IMR-90 (cell line): ENCODE measurements at regions not wholly inside any gene's neighbourhood (a gene's known extent, or its start where the extent isn't known, plus 50 kb on each side); places are given as distances from the start of the nearest gene placed in this dataset.

ENCODE experiments used
- ATAC-seq: fragments of 200-7000 bp; cut with Tn5 transposase; 2 replicates; pipeline ENCODE4 v1.9.1; 2020; ENCODE audit warnings: low read depth, mild to moderate bottlenecking, moderate library complexity
- BruUV-seq: library from RNA; stranded (reverse); fragments of 400-500 nt; replicated peaks from 2 replicates; lab custom pipeline; 2021; lab: Mats Ljungman, UMichigan
- CTCF ChIA-PET: fragments of 300-600 bp; formaldehyde crosslinking; extraction: SDS; loops from one replicate; lab custom pipeline; 2021; ENCODE audit warnings: antibody characterized with exemption; lab: Yijun Ruan, JAX
- POLR2A ChIA-PET: fragments of 300-600 bp; sonication (Branson Sonifier 250); formaldehyde crosslinking; loops from one replicate; lab custom pipeline; 2022; ENCODE audit warnings: antibody characterized with exemption; ENCODE audit not compliant: unreplicated experiment; lab: Charles Lee
- DNase-seq: peaks from one replicate; pipeline ENCODE4 v3.0.0; 2013
- H2AFZ ChIP-seq: replicated peaks from 2 replicates; pipeline ENCODE3; 2013; ENCODE audit warnings: low read length, mild to moderate bottlenecking; ENCODE audit not compliant: poor library complexity
- H2AK5ac ChIP-seq: 2 replicates; pipeline ENCODE4 v1.6.1; 2013; ENCODE audit warnings: low read depth, low read length, inconsistent platforms
- H2AK9ac ChIP-seq: replicated peaks from 2 replicates; pipeline ENCODE3; 2013; ENCODE audit warnings: mild to moderate bottlenecking, low read depth, low read length, moderate library complexity; ENCODE audit not compliant: poor library complexity
- H2BK120ac ChIP-seq: 2 replicates; pipeline ENCODE4 v1.6.1; 2013; ENCODE audit warnings: low read depth, low read length, inconsistent platforms
- H2BK15ac ChIP-seq: 3 replicates; pipeline ENCODE4 v1.6.1; 2013; ENCODE audit warnings: low read depth, low read length, inconsistent platforms
- H2BK20ac ChIP-seq: 2 replicates; pipeline ENCODE4 v1.6.1; 2013; ENCODE audit warnings: low read depth, mild to moderate bottlenecking, inconsistent platforms, low read length, moderate library complexity
- H2BK5ac ChIP-seq: 2 replicates; pipeline ENCODE4 v1.6.1; 2013; ENCODE audit warnings: mild to moderate bottlenecking, low read depth, low read length, inconsistent platforms; ENCODE audit not compliant: poor library complexity, severe bottlenecking
- H3K14ac ChIP-seq: replicated peaks from 2 replicates; pipeline ENCODE4 v1.6.1; 2013; ENCODE audit warnings: low read depth, low read length, inconsistent platforms
- H3K18ac ChIP-seq: 2 replicates; pipeline ENCODE4 v1.6.1; 2013; ENCODE audit warnings: low read depth, low read length, control low read depth
- H3K23ac ChIP-seq: 2 replicates; pipeline ENCODE4 v1.6.1; 2013; ENCODE audit warnings: low read depth, low read length, inconsistent platforms
- H3K27ac ChIP-seq: 2 replicates; pipeline ENCODE4 v1.5.1; 2013; ENCODE audit warnings: mild to moderate bottlenecking, control low read depth, low read length; ENCODE audit not compliant: insufficient read depth
- H3K27me3 ChIP-seq: 2 replicates; pipeline ENCODE4 v1.6.1; 2013; ENCODE audit warnings: low read length; ENCODE audit not compliant: control insufficient read depth, insufficient read depth
- H3K36me3 ChIP-seq: 2 replicates; pipeline ENCODE4 v1.6.1; 2013; ENCODE audit warnings: low read length, mixed read lengths; ENCODE audit not compliant: control insufficient read depth, insufficient read depth
- H3K4ac ChIP-seq: 2 replicates; pipeline ENCODE4 v1.6.1; 2013; ENCODE audit warnings: low read depth, low read length, inconsistent platforms
- H3K4me1 ChIP-seq: 2 replicates; pipeline ENCODE4 v1.6.1; 2013; ENCODE audit warnings: low read length, mixed read lengths; ENCODE audit not compliant: control insufficient read depth, insufficient read depth
- H3K4me2 ChIP-seq: 2 replicates; pipeline ENCODE4 v1.6.1; 2013; ENCODE audit warnings: low read depth, mild to moderate bottlenecking, control low read depth, low read length, moderate library complexity
- H3K4me3 ChIP-seq: 2 replicates; pipeline ENCODE4 v1.5.1; 2013; ENCODE audit warnings: low read depth, mild to moderate bottlenecking, control low read depth, low read length, moderate library complexity; ENCODE audit not compliant: insufficient read depth
- H3K56ac ChIP-seq: 2 replicates; pipeline ENCODE4 v1.6.1; 2013; ENCODE audit warnings: low read length, inconsistent platforms; ENCODE audit not compliant: insufficient read depth; ENCODE audit errors: extremely low read depth
- H3K79me1 ChIP-seq, 2 experiments: 2 replicates each; pipeline ENCODE4 v1.6.1; 2013; ENCODE audit warnings: low read length in 2 of 2, inconsistent platforms in 1 of 2, low read depth in 1 of 2
- H3K9ac ChIP-seq: 2 replicates; pipeline ENCODE4 v1.6.1; 2013; ENCODE audit warnings: low read depth, low read length, control low read depth
- H3K9me1 ChIP-seq: 2 replicates; pipeline ENCODE4 v1.6.1; 2013; ENCODE audit warnings: low read length, inconsistent platforms; ENCODE audit not compliant: insufficient read depth
- H3K9me3 ChIP-seq: 2 replicates; pipeline ENCODE4 v1.6.1; 2013; ENCODE audit warnings: low read length; ENCODE audit not compliant: control insufficient read depth, insufficient read depth
- H4K20me1 ChIP-seq: 2 replicates; pipeline ENCODE4 v1.6.1; 2013; ENCODE audit warnings: low read length, inconsistent platforms; ENCODE audit not compliant: insufficient read depth
- H4K5ac ChIP-seq: 2 replicates; pipeline ENCODE4 v1.6.1; 2013; ENCODE audit warnings: mild to moderate bottlenecking, low read depth, low read length, control low read depth
- H4K8ac ChIP-seq, 2 experiments: 2 replicates each; pipeline ENCODE4 v1.6.1; 2013; ENCODE audit warnings: low read depth in 2 of 2, low read length in 2 of 2, control low read depth in 1 of 2, inconsistent platforms in 1 of 2
- H4K91ac ChIP-seq: 2 replicates; pipeline ENCODE4 v1.6.1; 2013; ENCODE audit warnings: low read depth, low read length, inconsistent platforms; ENCODE audit not compliant: insufficient read depth
- BHLHE40 ChIP-seq: fragments of 150-350 bp; IDR thresholded peaks from 2 replicates; pipeline ENCODE4 v1.6.1; 2016; ENCODE audit warnings: mild to moderate bottlenecking, low read depth, low read length
- CEBPB ChIP-seq: IDR thresholded peaks from 2 replicates; pipeline ENCODE4 v1.6.1; 2012; ENCODE audit warnings: low read depth, low read length, improper control_type of control experiment
- CHD1 ChIP-seq: IDR thresholded peaks from 2 replicates; pipeline ENCODE4 v1.6.1; 2012; ENCODE audit warnings: low read depth, low read length, improper control_type of control experiment
- ELK1 ChIP-seq: fragments of 150-350 bp; IDR thresholded peaks from 2 replicates; pipeline ENCODE4 v1.6.1; 2016; ENCODE audit warnings: low read depth, mild to moderate bottlenecking, low read length, moderate library complexity, borderline replicate concordance
- FOS ChIP-seq: fragments of 150-350 bp; IDR thresholded peaks from 2 replicates; pipeline ENCODE4 v1.6.1; 2016; ENCODE audit warnings: low read depth, low read length
- MAFK ChIP-seq: IDR thresholded peaks from 2 replicates; pipeline ENCODE4 v1.6.1; 2012; ENCODE audit warnings: low read depth, low read length, improper control_type of control experiment
- MAZ ChIP-seq: IDR thresholded peaks from 2 replicates; pipeline ENCODE4 v1.6.1; 2012; ENCODE audit warnings: low read depth, mild to moderate bottlenecking, low read length, improper control_type of control experiment, moderate library complexity, borderline replicate concordance
- MXI1 ChIP-seq: IDR thresholded peaks from 2 replicates; pipeline ENCODE4 v1.6.1; 2012; ENCODE audit warnings: low read depth, mild to moderate bottlenecking, low read length, moderate library complexity, borderline replicate concordance
- NFE2L2 ChIP-seq: fragments of 150-350 bp; IDR thresholded peaks from 2 replicates; pipeline ENCODE4 v1.6.1; 2016; ENCODE audit warnings: low read depth, mild to moderate bottlenecking, low read length
- POLR2A ChIP-seq: IDR thresholded peaks from 2 replicates; pipeline ENCODE4 v1.6.1; 2012; ENCODE audit warnings: mild to moderate bottlenecking, low read depth, low read length
- RAD21 ChIP-seq: IDR thresholded peaks from 2 replicates; pipeline ENCODE4 v1.6.1; 2012; ENCODE audit warnings: low read length, improper control_type of control experiment
- RCOR1 ChIP-seq: IDR thresholded peaks from 2 replicates; pipeline ENCODE4 v1.6.1; 2012; ENCODE audit warnings: mild to moderate bottlenecking, low read length, improper control_type of control experiment; ENCODE audit not compliant: insufficient replicate concordance
- RFX5 ChIP-seq: IDR thresholded peaks from 2 replicates; pipeline ENCODE4 v1.8.0; 2012; ENCODE audit warnings: low read depth, mild to moderate bottlenecking, low read length, moderate library complexity
- SMC3 ChIP-seq: fragments of 150-350 bp; IDR thresholded peaks from 2 replicates; pipeline ENCODE4 v1.6.1; 2016; ENCODE audit warnings: low read depth, mild to moderate bottlenecking, antibody characterized with exemption, low read length, moderate library complexity
- USF2 ChIP-seq: fragments of 150-350 bp; IDR thresholded peaks from 2 replicates; pipeline ENCODE4 v1.6.1; 2017; ENCODE audit warnings: mild to moderate bottlenecking, antibody characterized with exemption, low read length, low read depth
- dilution Hi-C: fragments of 300-500 bp; cut with HindIII; formaldehyde crosslinking; loops from one replicate; pipeline ENCODE4 v1.14.3; 2018; ENCODE audit warnings: low sequenced_read_pairs; ENCODE audit not compliant: unreplicated experiment
- in situ Hi-C: fragments of 300-500 bp; cut with MboI; formaldehyde crosslinking; loops from 3 replicates; pipeline ENCODE4 v1.14.3; 2019; ENCODE audit warnings: low sequenced_read_pairs, inconsistent platforms, mixed read lengths
- intact Hi-C: fragments of 100-400 bp; cut with micrococcal nuclease; formaldehyde crosslinking; loops from 2 replicates; pipeline ENCODE4 v1.10.0; 2022
- TF ChIP-seq, protein P1 (sequence below): conservative IDR thresholded peaks from 2 replicates; pipeline ENCODE4 v1.5.1; 2012; ENCODE audit warnings: mild to moderate bottlenecking, low read depth, low read length, improper control_type of control experiment

DNA sequence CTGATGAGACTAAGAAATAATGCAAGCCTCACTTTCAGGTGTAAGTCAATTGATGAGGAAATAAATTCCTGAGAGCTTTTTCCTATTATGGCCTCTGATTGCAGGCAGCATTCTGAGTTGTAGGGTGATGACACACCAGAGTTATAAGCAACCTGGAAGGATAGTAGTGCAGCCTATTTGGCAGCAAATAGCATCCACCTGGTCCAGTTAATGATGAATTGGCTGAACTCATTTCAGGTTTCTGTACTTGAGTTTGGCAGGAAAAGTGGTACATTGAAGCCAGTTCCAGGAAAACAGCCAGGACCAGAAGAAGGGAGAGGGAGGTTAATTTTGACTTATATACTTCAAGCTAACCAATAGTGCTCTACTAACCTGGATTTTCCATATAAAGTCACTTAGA lies 316.8 kb downstream of the NAF1 start:
- no peak overlapping the region for H3K14ac ChIP-seq
- no peaks in the 10 kb centered on the region for H3K79me1 ChIP-seq
- no peak overlapping the region for H2BK5ac ChIP-seq
- no TSS peak for BruUV-seq
- H4K5ac ChIP-seq = no peak overlapping the region
- no peak overlapping the region for H2AK9ac ChIP-seq
- H3K9me3 ChIP-seq = peaks cover 8% of the 10 kb centered on the region
- TF ChIP-seq CHD1 = no peak
- TF ChIP-seq BHLHE40 = no peak
- no peak for TF ChIP-seq RFX5
- no peak for TF ChIP-seq RCOR1
- no peak for TF ChIP-seq USF2
- no peak for TF ChIP-seq NFE2L2
- TF ChIP-seq, protein P1, sequence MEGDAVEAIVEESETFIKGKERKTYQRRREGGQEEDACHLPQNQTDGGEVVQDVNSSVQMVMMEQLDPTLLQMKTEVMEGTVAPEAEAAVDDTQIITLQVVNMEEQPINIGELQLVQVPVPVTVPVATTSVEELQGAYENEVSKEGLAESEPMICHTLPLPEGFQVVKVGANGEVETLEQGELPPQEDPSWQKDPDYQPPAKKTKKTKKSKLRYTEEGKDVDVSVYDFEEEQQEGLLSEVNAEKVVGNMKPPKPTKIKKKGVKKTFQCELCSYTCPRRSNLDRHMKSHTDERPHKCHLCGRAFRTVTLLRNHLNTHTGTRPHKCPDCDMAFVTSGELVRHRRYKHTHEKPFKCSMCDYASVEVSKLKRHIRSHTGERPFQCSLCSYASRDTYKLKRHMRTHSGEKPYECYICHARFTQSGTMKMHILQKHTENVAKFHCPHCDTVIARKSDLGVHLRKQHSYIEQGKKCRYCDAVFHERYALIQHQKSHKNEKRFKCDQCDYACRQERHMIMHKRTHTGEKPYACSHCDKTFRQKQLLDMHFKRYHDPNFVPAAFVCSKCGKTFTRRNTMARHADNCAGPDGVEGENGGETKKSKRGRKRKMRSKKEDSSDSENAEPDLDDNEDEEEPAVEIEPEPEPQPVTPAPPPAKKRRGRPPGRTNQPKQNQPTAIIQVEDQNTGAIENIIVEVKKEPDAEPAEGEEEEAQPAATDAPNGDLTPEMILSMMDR = no peak
- no peak for TF ChIP-seq RAD21
- TF ChIP-seq POLR2A = no peak
- no peak for TF ChIP-seq FOS
- no peak for TF ChIP-seq ELK1
- no peak for TF ChIP-seq MAFK
- no peak for TF ChIP-seq SMC3
- no peak for TF ChIP-seq MXI1
- no peak for TF ChIP-seq MAZ
- no peak for TF ChIP-seq CEBPB
- no peak overlapping the region for H2BK15ac ChIP-seq
- no peak overlapping the region for H3K27ac ChIP-seq
- in situ Hi-C loops (no loop called here), intact Hi-C loops (no loop called here), dilution Hi-C loops (no loop called here)
- no peaks in the 10 kb centered on the region for H3K36me3 ChIP-seq
- H3K4me1 ChIP-seq = no peaks in the 10 kb centered on the region
- H3K4me3 ChIP-seq = no peak overlapping the region
- no peaks in the 10 kb centered on the region for H4K20me1 ChIP-seq
- no peak overlapping the region for H3K18ac ChIP-seq
- no peaks in the 10 kb centered on the region for H3K27me3 ChIP-seq
- H3K9ac ChIP-seq = no peak overlapping the region
- H2AFZ ChIP-seq = no peak overlapping the region
- no peak overlapping the region for H3K56ac ChIP-seq
- ChIA-PET CTCF (interaction anchor here (0.6 kb wide), 1 partner anchor 104 kb away, joined by 3 read pairs; no protein-coding TSS in a partner anchor), POLR2A (no interaction called here)
- no peak overlapping the region for H3K23ac ChIP-seq
- no peak for DNase-seq
- H3K4ac ChIP-seq = no peak overlapping the region
- no peak overlapping the region for H3K4me2 ChIP-seq
- no peak overlapping the region for H2BK120ac ChIP-seq
- no peak overlapping the region for H2AK5ac ChIP-seq
- ATAC-seq = no peak
- H4K91ac ChIP-seq = no peak overlapping the region
- no peak overlapping the region for H4K8ac ChIP-seq
- H2BK20ac ChIP-seq = no peak overlapping the region
- H3K9me1 ChIP-seq = no peaks in the 10 kb centered on the region
